ENCODE measurements at regions not wholly inside any gene's neighbourhood (a gene's known extent, or its start where the extent isn't known, plus 50 kb on each side); places are given as distances from the start of the nearest gene placed in this dataset.

DNA sequence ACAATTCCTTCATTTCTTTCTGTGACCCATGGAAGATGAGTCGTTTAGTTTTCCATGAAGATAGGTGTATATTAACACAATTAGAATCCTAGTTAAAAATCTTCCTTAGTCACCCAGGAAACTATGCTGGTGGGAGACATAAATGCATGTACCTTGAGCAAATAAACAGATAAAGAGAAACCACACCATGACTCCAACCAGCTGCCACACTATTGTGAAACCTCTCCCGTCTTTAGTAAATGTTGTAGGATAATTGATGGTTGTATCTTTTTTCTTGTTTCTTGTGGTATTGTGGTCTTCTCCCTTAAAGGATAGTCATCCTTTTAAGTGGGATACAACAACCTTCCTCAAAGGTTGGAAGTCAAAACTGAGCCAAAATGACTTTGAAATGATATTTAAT, 103.8 kb upstream of the LEF1 start:
- 60 to 68% (median 66%) methylated on average over 2 of the region's 2 CpGs for WGBS, 5 donors
- Histone ChIP-seq H3K4me1 (no peaks in the 10 kb centered on the region), H3K27ac (no peak overlapping the region), H3K4me3 (no peak overlapping the region), H3K36me3 (no peaks in the 10 kb centered on the region), H3K9me3 (no peaks in the 10 kb centered on the region), H3K27me3 (replicated peaks in 1 of 7) (no peaks in the 10 kb centered on the region)
- intact Hi-C loops (cut with DNase I; ENCODE audit: low total_unique reads) = no loop called here
- TF ChIP-seq POLR2AphosphoS5 (IDR thresholded peaks at IDR 0.05) = no peak
- TF ChIP-seq, protein P1, sequence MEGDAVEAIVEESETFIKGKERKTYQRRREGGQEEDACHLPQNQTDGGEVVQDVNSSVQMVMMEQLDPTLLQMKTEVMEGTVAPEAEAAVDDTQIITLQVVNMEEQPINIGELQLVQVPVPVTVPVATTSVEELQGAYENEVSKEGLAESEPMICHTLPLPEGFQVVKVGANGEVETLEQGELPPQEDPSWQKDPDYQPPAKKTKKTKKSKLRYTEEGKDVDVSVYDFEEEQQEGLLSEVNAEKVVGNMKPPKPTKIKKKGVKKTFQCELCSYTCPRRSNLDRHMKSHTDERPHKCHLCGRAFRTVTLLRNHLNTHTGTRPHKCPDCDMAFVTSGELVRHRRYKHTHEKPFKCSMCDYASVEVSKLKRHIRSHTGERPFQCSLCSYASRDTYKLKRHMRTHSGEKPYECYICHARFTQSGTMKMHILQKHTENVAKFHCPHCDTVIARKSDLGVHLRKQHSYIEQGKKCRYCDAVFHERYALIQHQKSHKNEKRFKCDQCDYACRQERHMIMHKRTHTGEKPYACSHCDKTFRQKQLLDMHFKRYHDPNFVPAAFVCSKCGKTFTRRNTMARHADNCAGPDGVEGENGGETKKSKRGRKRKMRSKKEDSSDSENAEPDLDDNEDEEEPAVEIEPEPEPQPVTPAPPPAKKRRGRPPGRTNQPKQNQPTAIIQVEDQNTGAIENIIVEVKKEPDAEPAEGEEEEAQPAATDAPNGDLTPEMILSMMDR (IDR thresholded peaks at IDR 0.05 in 8 of 11, conservative IDR thresholded peaks at IDR 0.05 in 3 of 11) = no peak
- no peak for TF ChIP-seq POLR2A (IDR thresholded peaks at IDR 0.05)
- DNase-seq = no peak

DNA sequence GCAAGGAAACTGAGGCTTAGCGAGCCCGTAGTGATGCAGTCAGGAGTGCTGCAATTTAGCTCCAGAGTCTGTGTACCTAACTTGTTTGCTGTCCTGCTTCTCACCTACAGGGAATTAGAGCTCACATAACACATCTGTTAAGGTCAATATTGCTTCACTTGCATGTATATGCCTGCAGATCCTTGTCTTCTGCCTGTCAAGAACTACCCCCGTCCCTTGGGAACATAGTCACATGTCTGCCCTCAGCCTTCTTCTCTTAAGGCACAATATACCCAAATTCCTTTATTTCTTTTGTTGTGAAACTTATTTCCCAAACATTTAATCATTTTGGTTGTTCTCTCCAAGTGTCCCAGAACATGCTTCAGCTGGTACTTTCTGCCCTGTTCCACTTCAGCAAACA, 103.3 kb upstream of the LEF1 start:
- H3K9me3 ChIP-seq = no peaks in the 10 kb centered on the region
- no peaks in the 10 kb centered on the region for H3K36me3 ChIP-seq
- no peak overlapping the region for H3K27ac ChIP-seq
- WGBS, 5 donors = 76 to 95% (median 86%) methylated on average over 3 of the region's 3 CpGs
- no peak for DNase-seq
- no peak for TF ChIP-seq POLR2A (IDR thresholded peaks at IDR 0.05)
- TF ChIP-seq, protein P1 (IDR thresholded peaks at IDR 0.05 in 8 of 11, conservative IDR thresholded peaks at IDR 0.05 in 3 of 11) = no peak
- no peak for TF ChIP-seq POLR2AphosphoS5 (IDR thresholded peaks at IDR 0.05)
- no peaks in the 10 kb centered on the region for H3K4me1 ChIP-seq
- no peak overlapping the region for H3K4me3 ChIP-seq
- H3K27me3 ChIP-seq (replicated peaks in 1 of 7) = no peaks in the 10 kb centered on the region
- intact Hi-C loops (cut with DNase I; ENCODE audit: low total_unique reads) = no loop called here

DNA sequence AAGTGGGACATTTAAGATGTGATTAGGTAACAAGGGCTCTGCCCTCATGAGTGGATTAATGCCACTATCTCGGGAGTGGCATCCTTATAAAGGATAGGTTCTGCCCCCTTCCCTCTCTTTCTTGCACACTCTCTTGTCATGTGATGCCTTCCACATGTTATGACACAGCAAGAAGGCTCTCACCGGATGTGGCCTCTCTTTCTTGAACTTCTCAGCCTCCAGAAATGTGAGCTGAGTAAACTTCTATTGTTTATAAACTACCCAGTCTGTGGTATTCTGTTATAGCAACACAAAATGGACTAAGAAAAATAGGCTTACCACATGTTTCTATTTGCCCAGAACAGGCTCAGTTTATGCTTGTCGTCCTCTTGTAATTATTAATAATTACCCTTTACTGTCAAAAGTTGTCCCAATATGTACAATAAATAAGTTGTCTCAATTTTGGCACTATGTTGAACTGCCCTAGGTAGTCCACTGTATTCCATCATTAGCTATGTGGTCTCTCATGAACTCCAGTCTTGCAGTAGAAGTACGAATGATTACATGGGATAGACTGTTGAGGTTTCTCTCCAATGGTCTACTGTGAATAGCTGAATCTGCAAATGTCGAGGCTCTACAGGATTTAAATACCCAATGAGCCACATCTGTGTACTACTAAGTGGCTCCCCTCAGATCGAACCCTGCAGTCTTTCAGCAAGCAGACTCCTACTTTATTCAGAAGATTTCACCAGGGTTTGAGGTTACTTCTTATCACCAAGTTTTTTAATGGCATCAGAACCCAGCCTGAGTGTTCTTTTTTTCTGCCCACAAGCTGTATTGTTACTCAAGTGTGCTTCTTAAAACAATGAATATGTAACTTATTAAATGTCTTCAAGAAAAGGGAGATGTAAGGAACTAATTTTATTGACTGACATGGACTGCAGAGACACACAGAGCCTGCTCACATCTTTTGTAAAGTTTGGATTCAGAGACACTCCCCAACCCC, 102.0 kb upstream of the LEF1 start:
- no peaks in the 10 kb centered on the region for H3K9me3 ChIP-seq
- H3K36me3 ChIP-seq = no peaks in the 10 kb centered on the region
- no peak for TF ChIP-seq POLR2AphosphoS5 (IDR thresholded peaks at IDR 0.05)
- TF ChIP-seq POLR2A (IDR thresholded peaks at IDR 0.05) = no peak
- TF ChIP-seq, protein P1 (IDR thresholded peaks at IDR 0.05 in 8 of 11, conservative IDR thresholded peaks at IDR 0.05 in 3 of 11) = no peak
- intact Hi-C loops (cut with DNase I; ENCODE audit: low total_unique reads) = no loop called here
- no peaks in the 10 kb centered on the region for H3K27me3 ChIP-seq (replicated peaks in 1 of 7)
- H3K4me1 ChIP-seq = no peaks in the 10 kb centered on the region
- 61 to 84% (median 74%) methylated on average over 6 of the region's 6 CpGs for WGBS, 5 donors
- H3K27ac ChIP-seq = no peak overlapping the region
- no peak overlapping the region for H3K4me3 ChIP-seq
- DNase-seq = no peak

DNA sequence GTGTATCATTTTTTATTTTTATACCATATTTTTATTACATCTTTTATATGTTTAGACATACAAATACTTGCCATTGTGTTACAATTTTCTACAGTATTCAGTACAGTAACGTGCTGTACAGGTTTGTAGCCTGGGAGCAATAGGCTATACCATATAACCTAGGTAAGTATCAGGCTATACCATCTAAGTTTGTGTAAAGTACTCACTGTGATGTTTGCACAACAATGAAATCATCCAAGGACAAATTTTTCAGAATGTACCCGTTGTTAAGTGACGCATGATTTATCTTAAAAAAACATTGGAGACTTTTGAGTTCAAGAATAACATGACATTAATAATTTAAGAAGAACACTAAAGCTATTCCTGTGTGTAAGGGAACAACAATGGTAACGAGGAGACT, 96.0 kb upstream of the LEF1 start:
- no peak overlapping the region for H3K4me3 ChIP-seq
- no peak for TF ChIP-seq POLR2AphosphoS5 (IDR thresholded peaks at IDR 0.05)
- TF ChIP-seq POLR2A (IDR thresholded peaks at IDR 0.05) = no peak
- TF ChIP-seq, protein P1 (IDR thresholded peaks at IDR 0.05 in 8 of 11, conservative IDR thresholded peaks at IDR 0.05 in 3 of 11) = no peak
- no peaks in the 10 kb centered on the region for H3K4me1 ChIP-seq
- DNase-seq = no peak
- WGBS, 5 donors = 67 to 87% (median 81%) methylated on average over 4 of the region's 4 CpGs
- no peaks in the 10 kb centered on the region for H3K9me3 ChIP-seq
- no peak overlapping the region for H3K27ac ChIP-seq
- H3K27me3 ChIP-seq (replicated peaks in 1 of 7) = no peaks in the 10 kb centered on the region
- no peaks in the 10 kb centered on the region for H3K36me3 ChIP-seq
- intact Hi-C loops (cut with DNase I; ENCODE audit: low total_unique reads) = no loop called here
